Adrenal gland (tissue), 9 donors: ENCODE measurements at regions not wholly inside any gene's neighbourhood (a gene's known extent, or its start where the extent isn't known, plus 50 kb on each side); places are given as distances from the start of the nearest gene placed in this dataset.

Experiments used
- DNase-seq, 7 donors: peaks; one replicate each; pipeline ENCODE4 v3.0.0-alpha.2; 2019 to 2020
- H3K27ac ChIP-seq, 5 donors: fragments of 200-600 bp; sonication (generic) in 4 of 5; 1 replicate in 3 of 5; 2 replicates in 2 of 5; pipeline versions ENCODE4 v1.5.1 to v1.8.0; 2016 to 2020; ENCODE audit warnings: mild to moderate bottlenecking in 1 of 5
- H3K27me3 ChIP-seq: fragments of 200-600 bp; 2 replicates; pipeline ENCODE4 v1.8.0; 2021
- H3K36me3 ChIP-seq, 2 donors: fragments of 200-600 bp; replicated peaks in 1 of 2; 1 replicate in 1 of 2; 2 replicates in 1 of 2; pipeline versions ENCODE4 v1.5.1 to v1.8.0; 2018 to 2022
- H3K4me1 ChIP-seq, 2 donors: fragments of 200-600 bp; replicated peaks in 1 of 2; 1 replicate in 1 of 2; 2 replicates in 1 of 2; pipeline versions ENCODE4 v1.5.1 to v1.8.0; 2018 to 2021
- H3K4me3 ChIP-seq, 4 donors: fragments of 200-600 bp; sonication (generic) in 3 of 4; one replicate each; pipeline ENCODE4 v1.5.1; 2016 to 2018
- H3K9me3 ChIP-seq, 3 donors: fragments of 200-600 bp; sonication (generic) in 1 of 3; replicated peaks in 1 of 3; 1 replicate in 2 of 3; 2 replicates in 1 of 3; pipeline versions ENCODE4 v1.5.1 to v1.8.0; 2016 to 2021
- POLR2A ChIP-seq, 2 donors: fragments of 450-650 bp; IDR thresholded peaks; one replicate each; pipeline ENCODE4 v1.6.1; 2017; ENCODE audit warnings: antibody characterized with exemption in 2 of 2, mild to moderate bottlenecking in 2 of 2, moderate library complexity in 1 of 2
- WGBS, 4 donors: extraction: QIAGEN DNeasy Blood & Tissue Kit in 2 of 4; methylation state at CpG; one replicate each; pipeline versions ENCODE4 v1.1.5 to v1.1.7; 2013 to 2017; 5-methylcytosine and 5-hydroxymethylcytosine counted together
- intact Hi-C, 2 donors: fragments of 100-400 bp; cut with DNase I; formaldehyde crosslinking; loops; one replicate each; pipeline versions ENCODE4 v1.14.1 to v1.15.0; 2022 to 2023
- TF ChIP-seq, protein P1 (sequence below), 6 experiments: fragments of 450-650 bp in 4 of 6; fragments of 200-600 bp in 2 of 6; sonication (generic) in 1 of 6; IDR thresholded peaks; 1 replicate in 5 of 6; 2 replicates in 1 of 6; pipeline versions ENCODE4 v1.5.1 to v1.8.0; 2016 to 2021; ENCODE audit warnings: antibody characterized with exemption in 6 of 6, mild to moderate bottlenecking in 2 of 6, moderate library complexity in 1 of 6
- donor health status: healthy with polysubstance abuse.
- donor health status: Bipolar disorder and iron deficiency.
- donor health status: DM: yes; HTN: yes; CAD: no.
- donor health status: DM: no; HTN: no; CAD: no.
- donor health status: DM: no; HTN: no; CAD: no.

DNA sequence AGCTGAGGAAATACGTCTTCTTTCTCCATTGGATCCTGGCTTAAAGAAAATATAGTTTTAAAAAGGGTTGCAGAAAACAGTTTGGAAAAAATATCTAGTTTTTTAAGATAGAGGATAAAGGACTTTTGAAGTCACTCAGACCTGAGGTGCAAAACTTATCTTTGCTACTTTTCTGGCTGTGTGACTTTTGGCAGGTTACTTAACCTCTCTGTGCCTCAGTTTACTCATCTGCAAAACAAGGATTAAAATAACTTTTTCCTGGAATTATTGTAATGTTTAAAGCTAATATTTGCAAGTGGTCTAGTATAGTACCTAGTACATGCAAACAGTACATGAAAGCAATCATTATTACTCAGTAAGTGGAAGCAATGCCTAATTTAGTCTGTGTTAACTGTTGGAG lies 176.8 kb downstream of the TBX5 start:
- Histone ChIP-seq H3K36me3 (no peaks in the 10 kb centered on the region), H3K4me3 (no peak overlapping the region), H3K4me1 (no peaks in the 10 kb centered on the region), H3K27ac (no peak overlapping the region), H3K27me3 (peaks cover 4% of the 10 kb centered on the region), H3K9me3 (no peaks in the 10 kb centered on the region)
- intact Hi-C loops = no loop called here
- WGBS, 4 donors = 42 to 71% (median 58%) methylated on average over 1 of the region's 1 CpG
- TF ChIP-seq, protein P1, sequence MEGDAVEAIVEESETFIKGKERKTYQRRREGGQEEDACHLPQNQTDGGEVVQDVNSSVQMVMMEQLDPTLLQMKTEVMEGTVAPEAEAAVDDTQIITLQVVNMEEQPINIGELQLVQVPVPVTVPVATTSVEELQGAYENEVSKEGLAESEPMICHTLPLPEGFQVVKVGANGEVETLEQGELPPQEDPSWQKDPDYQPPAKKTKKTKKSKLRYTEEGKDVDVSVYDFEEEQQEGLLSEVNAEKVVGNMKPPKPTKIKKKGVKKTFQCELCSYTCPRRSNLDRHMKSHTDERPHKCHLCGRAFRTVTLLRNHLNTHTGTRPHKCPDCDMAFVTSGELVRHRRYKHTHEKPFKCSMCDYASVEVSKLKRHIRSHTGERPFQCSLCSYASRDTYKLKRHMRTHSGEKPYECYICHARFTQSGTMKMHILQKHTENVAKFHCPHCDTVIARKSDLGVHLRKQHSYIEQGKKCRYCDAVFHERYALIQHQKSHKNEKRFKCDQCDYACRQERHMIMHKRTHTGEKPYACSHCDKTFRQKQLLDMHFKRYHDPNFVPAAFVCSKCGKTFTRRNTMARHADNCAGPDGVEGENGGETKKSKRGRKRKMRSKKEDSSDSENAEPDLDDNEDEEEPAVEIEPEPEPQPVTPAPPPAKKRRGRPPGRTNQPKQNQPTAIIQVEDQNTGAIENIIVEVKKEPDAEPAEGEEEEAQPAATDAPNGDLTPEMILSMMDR (IDR thresholded peaks at IDR 0.05) = no peak
- TF ChIP-seq POLR2A (IDR thresholded peaks at IDR 0.05) = no peak
- DNase-seq = no peak

DNA sequence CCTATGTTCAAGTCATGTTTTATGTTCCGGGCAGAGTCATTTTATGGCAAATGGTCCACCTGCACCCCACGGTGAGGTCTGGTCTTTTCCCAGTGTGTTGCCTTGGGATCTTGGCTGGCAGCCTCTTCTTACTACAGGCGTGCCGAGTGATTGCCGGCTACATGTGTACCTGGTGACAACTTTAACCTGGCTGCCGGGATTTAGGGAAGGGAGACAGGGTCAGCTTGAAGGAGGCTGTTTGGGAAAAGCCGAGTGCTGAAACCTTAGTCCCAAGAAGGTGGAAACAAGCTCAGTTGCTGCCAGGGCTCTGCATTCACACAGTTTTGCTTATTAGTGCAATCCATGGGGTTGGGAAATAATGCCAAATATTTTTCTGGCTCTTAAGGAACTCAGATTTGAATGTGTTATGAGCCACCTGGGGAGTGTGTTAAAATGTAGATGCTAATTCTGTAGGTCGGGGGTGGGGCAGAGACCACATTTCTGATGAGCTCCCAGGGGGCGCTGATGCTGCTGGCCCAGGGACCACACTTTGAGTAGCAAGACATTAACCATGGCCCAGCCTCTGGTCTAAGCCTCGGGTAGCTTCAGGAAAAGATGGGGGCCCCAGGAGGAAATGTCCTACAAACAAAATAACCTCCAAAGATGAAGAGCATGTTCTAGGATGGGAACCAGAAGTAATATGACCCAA lies 179.6 kb downstream of the TBX5 start:
- DNase-seq = no peak
- no peak overlapping the region for H3K27ac ChIP-seq
- TF ChIP-seq, protein P1 (IDR thresholded peaks at IDR 0.05) = no peak
- TF ChIP-seq POLR2A (IDR thresholded peaks at IDR 0.05) = no peak
- H3K36me3 ChIP-seq = no peaks in the 10 kb centered on the region
- intact Hi-C loops = no loop called here
- H3K27me3 ChIP-seq = peaks cover 6% of the 10 kb centered on the region
- H3K4me1 ChIP-seq = no peaks in the 10 kb centered on the region
- 68 to 71% (median 70%) methylated on average over 10 of the region's 10 CpGs for WGBS, 4 donors
- H3K4me3 ChIP-seq = no peak overlapping the region
- H3K9me3 ChIP-seq = no peaks in the 10 kb centered on the region

DNA sequence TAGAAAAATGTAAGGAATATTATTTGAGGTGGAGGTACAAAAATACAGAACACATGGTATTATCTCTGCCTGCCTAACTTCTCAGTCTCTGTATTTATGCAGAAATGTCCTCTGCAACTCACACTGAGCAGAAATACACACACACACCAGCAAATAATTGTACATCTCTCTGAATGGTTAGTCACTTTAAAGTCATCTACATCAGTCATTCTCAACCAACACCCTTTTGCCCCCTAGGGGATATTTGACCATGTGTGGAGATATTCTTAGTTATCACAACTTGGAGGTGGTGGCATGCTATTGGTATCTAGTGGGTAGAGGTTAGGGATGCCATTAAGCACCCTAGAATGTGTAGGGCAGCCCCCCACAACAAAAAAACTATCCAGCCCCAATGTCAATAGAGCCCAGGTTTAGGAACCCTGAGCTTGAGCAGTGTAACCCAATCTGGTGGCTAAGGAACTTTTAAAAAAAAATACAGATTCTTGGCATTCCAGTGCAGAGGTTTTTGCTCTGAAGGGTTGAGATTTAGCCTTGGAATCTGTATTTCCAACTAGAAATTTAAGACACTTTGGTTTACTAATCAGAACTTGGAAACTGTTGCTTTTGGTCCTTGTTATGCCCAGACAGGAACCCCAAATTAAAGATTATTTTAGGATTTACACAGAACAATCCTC lies 183.8 kb downstream of the TBX5 start:
- intact Hi-C loops = no loop called here
- H3K4me3 ChIP-seq = no peak overlapping the region
- TF ChIP-seq, protein P1 (IDR thresholded peaks at IDR 0.05) = no peak
- TF ChIP-seq POLR2A (IDR thresholded peaks at IDR 0.05) = no peak
- no peak for DNase-seq
- no peaks in the 10 kb centered on the region for H3K9me3 ChIP-seq
- H3K4me1 ChIP-seq = no peaks in the 10 kb centered on the region
- peaks cover 22% of the 10 kb centered on the region for H3K27me3 ChIP-seq
- no peaks in the 10 kb centered on the region for H3K36me3 ChIP-seq
- H3K27ac ChIP-seq = no peak overlapping the region

DNA sequence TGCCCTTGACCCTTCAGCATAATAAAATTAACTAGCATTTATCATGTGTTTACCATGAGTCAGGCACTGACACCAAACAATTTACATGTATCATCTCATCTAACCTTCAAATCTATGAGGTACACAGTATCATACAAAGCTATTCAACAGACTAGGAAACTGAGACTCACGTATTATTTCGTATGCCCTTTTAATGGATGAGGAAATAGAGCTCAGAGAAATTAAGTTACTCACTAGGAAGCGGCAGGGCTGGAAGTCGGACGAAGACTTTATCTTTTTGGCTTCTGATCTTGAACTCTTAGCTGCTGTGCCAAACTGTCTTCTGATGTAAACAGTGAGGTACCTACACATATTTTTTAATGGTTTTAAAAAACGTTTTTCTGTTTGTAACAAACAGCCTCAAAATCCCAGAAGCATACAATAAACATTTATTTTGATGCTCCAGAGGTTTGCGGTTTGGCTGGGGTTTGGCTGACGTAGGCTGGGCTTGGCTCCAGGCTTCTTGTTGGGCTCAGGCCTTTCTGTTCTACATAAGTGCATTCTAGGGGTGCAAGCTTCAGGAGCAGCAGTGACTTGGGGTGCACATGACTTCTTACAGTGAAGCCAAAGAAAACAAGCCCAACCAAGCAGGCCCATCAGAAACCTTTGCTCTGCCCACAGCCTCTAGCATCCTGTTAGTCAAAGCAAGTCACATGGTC lies 184.7 kb downstream of the TBX5 start:
- H3K9me3 ChIP-seq = no peaks in the 10 kb centered on the region
- no peak for DNase-seq
- no peak overlapping the region for H3K27ac ChIP-seq
- intact Hi-C loops = no loop called here
- 61 to 71% (median 68%) methylated on average over 8 of the region's 8 CpGs for WGBS, 4 donors
- no peak overlapping the region for H3K4me3 ChIP-seq
- TF ChIP-seq POLR2A (IDR thresholded peaks at IDR 0.05) = no peak
- TF ChIP-seq, protein P1 (IDR thresholded peaks at IDR 0.05) = no peak
- peaks cover 22% of the 10 kb centered on the region for H3K27me3 ChIP-seq
- no peaks in the 10 kb centered on the region for H3K4me1 ChIP-seq
- no peaks in the 10 kb centered on the region for H3K36me3 ChIP-seq
